Upper lobe of left lung (tissue), 6 donors: ENCODE measurements at regions not wholly inside any gene's neighbourhood (a gene's known extent, or its start where the extent isn't known, plus 50 kb on each side); places are given as distances from the start of the nearest gene placed in this dataset.

ENCODE experiments used
- ATAC-seq, 2 donors: fragments of 200-7000 bp; cut with Tn5 transposase; one replicate each; pipeline ENCODE4 v1.9.1; 2022; ENCODE audit warnings: mild to moderate bottlenecking in 2 of 2, moderate library complexity in 2 of 2; ENCODE audit not compliant: low FRiP score in 2 of 2
- DNase-seq, 2 donors: peaks; one replicate each; pipeline ENCODE4 v3.0.0-alpha.2; 2019 to 2020
- H3K27ac ChIP-seq, 4 donors: fragments of 200-600 bp; sonication (generic); one replicate each; pipeline ENCODE4 v1.5.1; 2016 to 2019
- H3K27me3 ChIP-seq, 4 donors: fragments of 200-600 bp; sonication (generic); one replicate each; pipeline ENCODE4 v1.5.1; 2017 to 2019
- H3K36me3 ChIP-seq, 4 donors: fragments of 200-600 bp; sonication (generic); one replicate each; pipeline ENCODE4 v1.5.1; 2016 to 2019
- H3K4me1 ChIP-seq, 4 donors: fragments of 200-600 bp; sonication (generic); one replicate each; pipeline ENCODE4 v1.5.1; 2018 to 2019
- H3K4me3 ChIP-seq, 4 donors: fragments of 200-600 bp; sonication (generic); one replicate each; pipeline ENCODE4 v1.5.1; 2017 to 2019; ENCODE audit warnings: mild to moderate bottlenecking in 2 of 4, moderate library complexity in 1 of 4
- H3K9me3 ChIP-seq, 4 donors: fragments of 200-600 bp; sonication (generic); one replicate each; pipeline ENCODE4 v1.5.1; 2018 to 2019
- CTCF ChIP-seq, 6 experiments: fragments of 450-650 bp in 4 of 6; fragments of 200-600 bp in 2 of 6; sonication (generic) in 2 of 6; IDR thresholded peaks; one replicate each; pipeline ENCODE4 v1.5.1; 2016 to 2019; ENCODE audit warnings: antibody characterized with exemption in 6 of 6
- EP300 ChIP-seq, 4 donors: sonication (generic); formaldehyde crosslinking; IDR thresholded peaks; one replicate each; pipeline ENCODE4 v1.5.1; 2017; ENCODE audit warnings: antibody characterized with exemption in 4 of 4, control low read depth in 2 of 4
- POLR2A ChIP-seq, 4 donors: fragments of 450-650 bp; IDR thresholded peaks; one replicate each; pipeline ENCODE4 v1.5.1; 2016 to 2017; ENCODE audit warnings: antibody characterized with exemption in 4 of 4, mild to moderate bottlenecking in 2 of 4
- POLR2AphosphoS5 ChIP-seq, 2 donors: sonication (generic); formaldehyde crosslinking; IDR thresholded peaks; one replicate each; pipeline ENCODE4 v1.5.1; 2017; ENCODE audit warnings: antibody characterized with exemption in 2 of 2
- WGBS, 2 donors: methylation state at CpG; one replicate each; pipeline ENCODE4 v1.1.5; 2017 to 2018; 5-methylcytosine and 5-hydroxymethylcytosine counted together
- donor health status: DM: no; HTN: no; CAD: no; lungs with moderate emphysema.
- donor health status: DM: no; HTN: yes; CAD: no; lungs with severe emphysema.

GRCh38 chrX:8868070-8868773 is 67.0 kb upstream of the FAM9A start:
- no peaks in the 10 kb centered on the region for H3K9me3 ChIP-seq
- no peaks in the 10 kb centered on the region for H3K27me3 ChIP-seq
- DNase-seq (no peak), ATAC-seq (no peak)
- no peak overlapping the region for H3K4me3 ChIP-seq
- WGBS, 2 donors: 41 to 62% methylated on average over 5 of the region's 5 CpGs
- TF ChIP-seq POLR2AphosphoS5 (IDR thresholded peaks at IDR 0.05) (no peak), POLR2A (IDR thresholded peaks at IDR 0.05) (no peak), EP300 (IDR thresholded peaks at IDR 0.05) (no peak), CTCF (IDR thresholded peaks at IDR 0.05) (no peak)
- no peaks in the 10 kb centered on the region for H3K36me3 ChIP-seq
- no peak overlapping the region for H3K27ac ChIP-seq
- no peaks in the 10 kb centered on the region for H3K4me1 ChIP-seq

GRCh38 chrX:8867406-8867805 is 66.2 kb upstream of the FAM9A start:
- Histone ChIP-seq H3K27ac (no peak overlapping the region), H3K36me3 (no peaks in the 10 kb centered on the region), H3K4me3 (no peak overlapping the region), H3K27me3 (no peaks in the 10 kb centered on the region), H3K4me1 (no peaks in the 10 kb centered on the region), H3K9me3 (no peaks in the 10 kb centered on the region)
- DNase-seq (no peak), ATAC-seq (no peak)
- WGBS, 2 donors: 48 to 54% methylated on average over 2 of the region's 2 CpGs
- TF ChIP-seq POLR2A (IDR thresholded peaks at IDR 0.05): no peak

GRCh38 chrX:8864161-8864560 is 63.0 kb upstream of the FAM9A start:
- Histone ChIP-seq H3K9me3 (no peaks in the 10 kb centered on the region), H3K27me3 (no peaks in the 10 kb centered on the region), H3K4me1 (no peaks in the 10 kb centered on the region), H3K27ac (no peak overlapping the region), H3K4me3 (no peak overlapping the region), H3K36me3 (no peaks in the 10 kb centered on the region)
- DNase-seq (no peak), ATAC-seq (no peak)
- WGBS, 2 donors: 18 to 19% methylated on average over 5 of the region's 5 CpGs
- no peak for TF ChIP-seq CTCF (IDR thresholded peaks at IDR 0.05)
- no peak for TF ChIP-seq POLR2A (IDR thresholded peaks at IDR 0.05)
- TF ChIP-seq EP300 (IDR thresholded peaks at IDR 0.05): no peak
- TF ChIP-seq POLR2AphosphoS5 (IDR thresholded peaks at IDR 0.05): no peak

GRCh38 chrX:8861908-8862307 is 60.7 kb upstream of the FAM9A start:
- no peak for TF ChIP-seq POLR2A (IDR thresholded peaks at IDR 0.05)
- no peak for TF ChIP-seq EP300 (IDR thresholded peaks at IDR 0.05)
- TF ChIP-seq POLR2AphosphoS5 (IDR thresholded peaks at IDR 0.05): no peak
- TF ChIP-seq CTCF (IDR thresholded peaks at IDR 0.05): no peak
- WGBS, 2 donors: 82 to 83% methylated on average over 2 of the region's 2 CpGs
- Histone ChIP-seq H3K4me3 (no peak overlapping the region), H3K9me3 (no peaks in the 10 kb centered on the region), H3K27me3 (no peaks in the 10 kb centered on the region), H3K36me3 (no peaks in the 10 kb centered on the region), H3K4me1 (no peaks in the 10 kb centered on the region), H3K27ac (no peak overlapping the region)
- ATAC-seq (no peak), DNase-seq (no peak)

GRCh38 chrX:8851231-8851886 is 50.2 kb upstream of the FAM9A start:
- no peaks in the 10 kb centered on the region for H3K36me3 ChIP-seq
- ATAC-seq (no peak), DNase-seq (no peak)
- 84% methylated on average over 11 of the region's 11 CpGs for WGBS, 2 donors
- TF ChIP-seq POLR2A (IDR thresholded peaks at IDR 0.05): no peak
- no peak for TF ChIP-seq CTCF (IDR thresholded peaks at IDR 0.05)
- no peak for TF ChIP-seq POLR2AphosphoS5 (IDR thresholded peaks at IDR 0.05)
- no peak for TF ChIP-seq EP300 (IDR thresholded peaks at IDR 0.05)
- no peaks in the 10 kb centered on the region for H3K27me3 ChIP-seq
- H3K4me3 ChIP-seq: no peak overlapping the region
- no peaks in the 10 kb centered on the region for H3K4me1 ChIP-seq
- H3K9me3 ChIP-seq: no peaks in the 10 kb centered on the region
- no peak overlapping the region for H3K27ac ChIP-seq
